Natural killer cell (primary cell): ENCODE measurements at regions not wholly inside any gene's neighbourhood (a gene's known extent, or its start where the extent isn't known, plus 50 kb on each side); places are given as distances from the start of the nearest gene placed in this dataset.

Experiments
- ATAC-seq, 3 donors: fragments of 150-1000 bp in 2 of 3; fragments of 200-7000 bp in 1 of 3; cut with Tn5 transposase; 1 replicate in 1 of 3; 2 replicates in 2 of 3; pipeline ENCODE4 v1.10.0; 2021; ENCODE audit warnings: mild to moderate bottlenecking in 2 of 3, moderate library complexity in 2 of 3
- DNase-seq, 2 donors: peaks; one replicate each; pipeline versions ENCODE4 v3.0.0 to v3.0.0-alpha.2; 2013 to 2021; ENCODE audit warnings: mixed read lengths in 1 of 2
- H3K27ac ChIP-seq: one replicate; pipeline ENCODE4 v1.5.1; 2013; ENCODE audit warnings: mild to moderate bottlenecking, low read length
- H3K27me3 ChIP-seq: one replicate; pipeline ENCODE4 v1.6.1; 2013; ENCODE audit warnings: low read length; ENCODE audit not compliant: control insufficient read depth, insufficient read depth
- H3K36me3 ChIP-seq: one replicate; pipeline ENCODE4 v1.6.1; 2013; ENCODE audit warnings: low read length; ENCODE audit not compliant: control insufficient read depth, insufficient read depth
- H3K4me1 ChIP-seq: one replicate; pipeline ENCODE4 v1.6.1; 2013; ENCODE audit warnings: low read length; ENCODE audit not compliant: control insufficient read depth, insufficient read depth
- H3K4me3 ChIP-seq: one replicate; pipeline ENCODE4 v1.5.1; 2013; ENCODE audit warnings: low read length
- H3K9me3 ChIP-seq: one replicate; pipeline ENCODE4 v1.6.1; 2013; ENCODE audit warnings: low read length; ENCODE audit not compliant: control insufficient read depth, insufficient read depth
- H3K27ac Mint-ChIP-seq, 2 donors: one replicate each; pipeline ENCODE4 v1.8.0; 2022; ENCODE audit warnings: mild to moderate bottlenecking in 2 of 2, mixed read lengths in 2 of 2, moderate library complexity in 1 of 2
- H3K27me3 Mint-ChIP-seq, 2 donors: one replicate each; pipeline ENCODE4 v1.8.0; 2022; ENCODE audit warnings: low read depth in 2 of 2, mixed read lengths in 2 of 2
- H3K36me3 Mint-ChIP-seq: one replicate; pipeline ENCODE4 v1.8.0; 2022; ENCODE audit warnings: mixed read lengths
- H3K4me1 Mint-ChIP-seq, 2 donors: one replicate each; pipeline ENCODE4 v1.8.0; 2022; ENCODE audit warnings: mixed read lengths in 2 of 2
- H3K4me3 Mint-ChIP-seq: one replicate; pipeline ENCODE4 v1.8.0; 2022; ENCODE audit warnings: mild to moderate bottlenecking, moderate library complexity, mixed read lengths
- H3K9me3 Mint-ChIP-seq, 2 donors: one replicate each; pipeline ENCODE4 v1.8.0; 2022; ENCODE audit warnings: mixed read lengths in 2 of 2
- CTCF ChIP-seq: fragments of 200-600 bp; IDR thresholded peaks from one replicate; pipeline ENCODE4 v1.8.0; 2022; ENCODE audit warnings: antibody characterized with exemption
- WGBS: methylation state at CpG from one replicate; pipeline ENCODE4 v1.1.7; 2013; ENCODE audit warnings: missing lambda C conversion rate; ENCODE audit not compliant: insufficient coverage; 5-methylcytosine and 5-hydroxymethylcytosine counted together
- intact Hi-C: fragments of 100-400 bp; cut with micrococcal nuclease; formaldehyde crosslinking; loops from one replicate; pipeline ENCODE4 v1.14.2; 2022

GRCh38 chr3:34285827-34286188 is 487.4 kb downstream of the PDCD6IP start:
- Mint-ChIP-seq H3K27ac (no peak overlapping the region), H3K36me3 (no peaks in the 10 kb centered on the region), H3K4me3 (no peak overlapping the region), H3K27me3 (peaks cover 0 to 2% of the 10 kb centered on the region in 2 donors), H3K4me1 (no peaks in the 10 kb centered on the region), H3K9me3 (peaks cover 0 to 2% of the 10 kb centered on the region in 2 donors)
- ATAC-seq (no peak), DNase-seq (no peak)
- WGBS = 73% methylated on average over 2 of the region's 2 CpGs
- Histone ChIP-seq H3K9me3 (no peaks in the 10 kb centered on the region), H3K36me3 (no peaks in the 10 kb centered on the region), H3K4me3 (no peak overlapping the region), H3K4me1 (no peaks in the 10 kb centered on the region), H3K27ac (no peak overlapping the region), H3K27me3 (no peaks in the 10 kb centered on the region)
- intact Hi-C loops = no loop called here
- TF ChIP-seq CTCF = no peak

GRCh38 chr3:34292605-34293300 is 494.3 kb downstream of the PDCD6IP start:
- Histone ChIP-seq H3K27me3 (no peaks in the 10 kb centered on the region), H3K9me3 (no peaks in the 10 kb centered on the region), H3K4me1 (no peaks in the 10 kb centered on the region), H3K36me3 (no peaks in the 10 kb centered on the region), H3K27ac (no peak overlapping the region), H3K4me3 (no peak overlapping the region)
- no peak for TF ChIP-seq CTCF
- Mint-ChIP-seq H3K27me3 (peaks cover 9 to 10% of the 10 kb centered on the region in 2 donors), H3K9me3 (no peaks in the 10 kb centered on the region), H3K36me3 (no peaks in the 10 kb centered on the region), H3K27ac (no peak overlapping the region), H3K4me3 (no peak overlapping the region), H3K4me1 (no peaks in the 10 kb centered on the region)
- WGBS = 100% methylated on average over 1 of the region's 3 CpGs
- DNase-seq (no peak), ATAC-seq (no peak)
- intact Hi-C loops = no loop called here

GRCh38 chr3:34294240-34294639 is 495.8 kb downstream of the PDCD6IP start:
- H3K9me3 ChIP-seq = no peaks in the 10 kb centered on the region
- Mint-ChIP-seq H3K36me3 (no peaks in the 10 kb centered on the region), H3K27me3 (peaks cover 9 to 13% of the 10 kb centered on the region in 2 donors), H3K4me3 (no peak overlapping the region), H3K9me3 (no peaks in the 10 kb centered on the region), H3K27ac (no peak overlapping the region), H3K4me1 (no peaks in the 10 kb centered on the region)
- H3K4me1 ChIP-seq = no peaks in the 10 kb centered on the region
- DNase-seq (no peak), ATAC-seq (no peak)
- no peak for TF ChIP-seq CTCF
- no peaks in the 10 kb centered on the region for H3K27me3 ChIP-seq
- no peak overlapping the region for H3K27ac ChIP-seq
- intact Hi-C loops = no loop called here
- H3K4me3 ChIP-seq = no peak overlapping the region
- no peaks in the 10 kb centered on the region for H3K36me3 ChIP-seq

GRCh38 chr3:34296796-34297195 is 498.4 kb downstream of the PDCD6IP start:
- Mint-ChIP-seq H3K4me1 (no peaks in the 10 kb centered on the region), H3K4me3 (no peak overlapping the region), H3K27ac (no peak overlapping the region), H3K36me3 (no peaks in the 10 kb centered on the region), H3K9me3 (no peaks in the 10 kb centered on the region), H3K27me3 (peaks cover 13 to 17% of the 10 kb centered on the region in 2 donors)
- Histone ChIP-seq H3K36me3 (no peaks in the 10 kb centered on the region), H3K4me3 (no peak overlapping the region), H3K27me3 (no peaks in the 10 kb centered on the region), H3K4me1 (no peaks in the 10 kb centered on the region), H3K27ac (no peak overlapping the region), H3K9me3 (no peaks in the 10 kb centered on the region)
- WGBS = 88% methylated on average over 3 of the region's 4 CpGs
- intact Hi-C loops = no loop called here
- ATAC-seq (no peak), DNase-seq (no peak)
- no peak for TF ChIP-seq CTCF
